HEK293T (cell line): ENCODE measurements at regions not wholly inside any gene's neighbourhood (a gene's known extent, or its start where the extent isn't known, plus 50 kb on each side); places are given as distances from the start of the nearest gene placed in this dataset.

Source experiments
- BHLHE40 ChIP-seq: fragments of 450-650 bp; IDR thresholded peaks from 2 replicates; pipeline ENCODE4 v1.6.1; 2016; ENCODE audit warnings: mild to moderate bottlenecking, moderate library complexity, borderline replicate concordance
- FOXK2 ChIP-seq: fragments of 450-650 bp; IDR thresholded peaks from 2 replicates; pipeline ENCODE4 v1.6.1; 2016; ENCODE audit warnings: mild to moderate bottlenecking
- FOXM1 ChIP-seq: fragments of 450-650 bp; IDR thresholded peaks from 2 replicates; pipeline ENCODE4 v1.6.1; 2017; ENCODE audit warnings: mild to moderate bottlenecking, borderline replicate concordance
- HDGF ChIP-seq: fragments of 450-650 bp; IDR thresholded peaks from 2 replicates; pipeline ENCODE4 v1.6.1; 2017; ENCODE audit warnings: antibody characterized with exemption, borderline replicate concordance
- LEF1 ChIP-seq: fragments of 450-650 bp; IDR thresholded peaks from 2 replicates; pipeline ENCODE4 v1.6.1; 2017; ENCODE audit warnings: mild to moderate bottlenecking, borderline replicate concordance
- NFRKB ChIP-seq: fragments of 450-650 bp; IDR thresholded peaks from 2 replicates; pipeline ENCODE4 v1.6.1; 2016; ENCODE audit warnings: mild to moderate bottlenecking, moderate library complexity
- SP1 ChIP-seq: fragments of 450-650 bp; IDR thresholded peaks from 2 replicates; pipeline ENCODE4 v1.6.1; 2017
- SUZ12 ChIP-seq: fragments of 450-650 bp; IDR thresholded peaks from 2 replicates; pipeline ENCODE4 v1.6.1; 2016; ENCODE audit warnings: mild to moderate bottlenecking
- TF ChIP-seq, protein P1 (sequence below): fragments of 450-650 bp; IDR thresholded peaks from 2 replicates; pipeline ENCODE4 v1.6.1; 2016

- TF ChIP-seq LEF1: no peak
- no peak for TF ChIP-seq BHLHE40
- no peak for TF ChIP-seq NFRKB
- TF ChIP-seq FOXM1: no peak
- no peak for TF ChIP-seq SUZ12
- TF ChIP-seq FOXK2: no peak
- TF ChIP-seq, protein P1, sequence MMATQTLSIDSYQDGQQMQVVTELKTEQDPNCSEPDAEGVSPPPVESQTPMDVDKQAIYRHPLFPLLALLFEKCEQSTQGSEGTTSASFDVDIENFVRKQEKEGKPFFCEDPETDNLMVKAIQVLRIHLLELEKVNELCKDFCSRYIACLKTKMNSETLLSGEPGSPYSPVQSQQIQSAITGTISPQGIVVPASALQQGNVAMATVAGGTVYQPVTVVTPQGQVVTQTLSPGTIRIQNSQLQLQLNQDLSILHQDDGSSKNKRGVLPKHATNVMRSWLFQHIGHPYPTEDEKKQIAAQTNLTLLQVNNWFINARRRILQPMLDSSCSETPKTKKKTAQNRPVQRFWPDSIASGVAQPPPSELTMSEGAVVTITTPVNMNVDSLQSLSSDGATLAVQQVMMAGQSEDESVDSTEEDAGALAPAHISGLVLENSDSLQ: no peak
- TF ChIP-seq HDGF: no peak
- no peak for TF ChIP-seq SP1
These were observed 698.4 kb downstream of the DNAH5 start for GRCh38 chr5:13246053-13246452.
